Hepatocyte (in vitro differentiated cells): ENCODE measurements at regions not wholly inside any gene's neighbourhood (a gene's known extent, or its start where the extent isn't known, plus 50 kb on each side); places are given as distances from the start of the nearest gene placed in this dataset.
"Not testable (repeated sequence)": the region's sequence is repeated elsewhere in the genome, so short reads cannot be mapped to it uniquely, and the experiment has no call there.

Experiments
- DNase-seq: peaks from one replicate; pipeline ENCODE4 v3.0.0-alpha.2; 2016; ENCODE audit warnings: low spot score
- H2AFZ ChIP-seq: fragments of 200-600 bp; sonication (generic); 2 replicates; pipeline ENCODE4 v1.6.0; 2016; ENCODE audit warnings: antibody characterized with exemption, mild to moderate bottlenecking
- H3K27ac ChIP-seq: fragments of 200-600 bp; sonication (generic); 2 replicates; pipeline ENCODE4 v1.5.1; 2016; ENCODE audit warnings: mild to moderate bottlenecking
- H3K27me3 ChIP-seq: fragments of 200-600 bp; sonication (generic); 2 replicates; pipeline ENCODE4 v1.6.1; 2016
- H3K36me3 ChIP-seq: fragments of 200-600 bp; sonication (generic); replicated peaks from 2 replicates; pipeline ENCODE4 v1.5.1; 2016; ENCODE audit warnings: low read depth; ENCODE audit not compliant: insufficient read depth
- H3K4me1 ChIP-seq: fragments of 200-600 bp; sonication (generic); 2 replicates; pipeline ENCODE4 v1.5.1; 2016; ENCODE audit warnings: mild to moderate bottlenecking, moderate library complexity; ENCODE audit not compliant: insufficient read depth
- H3K4me2 ChIP-seq: fragments of 200-600 bp; sonication (generic); 2 replicates; pipeline ENCODE4 v1.6.0; 2016
- H3K4me3 ChIP-seq: fragments of 200-600 bp; sonication (generic); 2 replicates; pipeline ENCODE4 v1.5.1; 2016; ENCODE audit warnings: mild to moderate bottlenecking
- H3K79me2 ChIP-seq: fragments of 200-600 bp; sonication (generic); 2 replicates; pipeline ENCODE4 v1.6.0; 2017; ENCODE audit warnings: mild to moderate bottlenecking
- H3K9me2 ChIP-seq: fragments of 200-600 bp; sonication (generic); replicated peaks from 2 replicates; pipeline ENCODE4 v1.6.0; 2017; ENCODE audit warnings: mild to moderate bottlenecking; ENCODE audit not compliant: insufficient read depth
- H3K9me3 ChIP-seq: fragments of 200-600 bp; sonication (generic); 2 replicates; pipeline ENCODE4 v1.5.1; 2016; ENCODE audit warnings: low read depth, mild to moderate bottlenecking
- H4K20me1 ChIP-seq: fragments of 200-600 bp; sonication (generic); 2 replicates; pipeline ENCODE4 v1.6.0; 2016; ENCODE audit warnings: mild to moderate bottlenecking; ENCODE audit not compliant: insufficient read depth, poor library complexity, severe bottlenecking
- EZH2 ChIP-seq: fragments of 200-600 bp; sonication (generic); IDR thresholded peaks from 2 replicates; pipeline ENCODE4 v1.6.1; 2016; ENCODE audit warnings: antibody characterized with exemption, mild to moderate bottlenecking, borderline replicate concordance
- EZH2phosphoT487 ChIP-seq: fragments of 200-600 bp; sonication (generic); IDR thresholded peaks from one replicate; pipeline ENCODE4 v1.6.1; 2018; ENCODE audit warnings: antibody characterized with exemption, mild to moderate bottlenecking, low read depth, moderate library complexity; ENCODE audit not compliant: unreplicated experiment, severe bottlenecking
- WGBS: methylation state at CpG from one replicate; pipeline ENCODE4 v1.1.6; 2016; ENCODE audit warnings: low lambda C conversion rate; ENCODE audit errors: missing lambda C conversion rate; 5-methylcytosine and 5-hydroxymethylcytosine counted together
- TF ChIP-seq, protein P1 (sequence below): fragments of 200-600 bp; sonication (generic); IDR thresholded peaks from 2 replicates; pipeline ENCODE4 v1.5.1; 2016; ENCODE audit warnings: antibody characterized with exemption, mild to moderate bottlenecking; ENCODE audit not compliant: poor library complexity

DNA sequence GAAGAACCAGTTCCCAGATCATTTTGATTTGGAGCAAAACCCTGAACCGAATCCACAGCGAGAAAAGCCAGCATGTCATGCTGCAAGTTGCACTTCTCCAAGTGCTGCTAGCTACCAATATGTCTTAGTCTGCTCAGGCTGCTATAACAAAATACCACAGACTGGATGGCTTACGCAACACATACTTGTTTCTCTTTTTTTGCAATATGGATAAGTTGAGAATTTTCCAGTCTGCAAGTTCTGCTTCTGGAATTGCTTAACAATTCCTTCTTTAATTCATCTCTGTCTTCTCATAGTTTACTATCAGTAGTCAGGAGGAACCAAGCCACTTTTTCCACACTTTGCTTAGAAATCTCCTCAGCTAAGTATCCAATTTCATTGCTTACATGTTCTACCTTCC, 105.9 kb upstream of the RBBP8 start:
- no peaks in the 10 kb centered on the region for H3K9me2 ChIP-seq
- 96% methylated on average over 3 of the region's 3 CpGs for WGBS
- H2AFZ ChIP-seq: no peak overlapping the region
- H3K27me3 ChIP-seq: no peaks in the 10 kb centered on the region
- no peak overlapping the region for H3K4me3 ChIP-seq
- DNase-seq: no peak
- no peak overlapping the region for H3K4me2 ChIP-seq
- no peaks in the 10 kb centered on the region for H4K20me1 ChIP-seq
- no peaks in the 10 kb centered on the region for H3K9me3 ChIP-seq
- TF ChIP-seq EZH2 (no peak), EZH2phosphoT487 (no peak)
- TF ChIP-seq, protein P1, sequence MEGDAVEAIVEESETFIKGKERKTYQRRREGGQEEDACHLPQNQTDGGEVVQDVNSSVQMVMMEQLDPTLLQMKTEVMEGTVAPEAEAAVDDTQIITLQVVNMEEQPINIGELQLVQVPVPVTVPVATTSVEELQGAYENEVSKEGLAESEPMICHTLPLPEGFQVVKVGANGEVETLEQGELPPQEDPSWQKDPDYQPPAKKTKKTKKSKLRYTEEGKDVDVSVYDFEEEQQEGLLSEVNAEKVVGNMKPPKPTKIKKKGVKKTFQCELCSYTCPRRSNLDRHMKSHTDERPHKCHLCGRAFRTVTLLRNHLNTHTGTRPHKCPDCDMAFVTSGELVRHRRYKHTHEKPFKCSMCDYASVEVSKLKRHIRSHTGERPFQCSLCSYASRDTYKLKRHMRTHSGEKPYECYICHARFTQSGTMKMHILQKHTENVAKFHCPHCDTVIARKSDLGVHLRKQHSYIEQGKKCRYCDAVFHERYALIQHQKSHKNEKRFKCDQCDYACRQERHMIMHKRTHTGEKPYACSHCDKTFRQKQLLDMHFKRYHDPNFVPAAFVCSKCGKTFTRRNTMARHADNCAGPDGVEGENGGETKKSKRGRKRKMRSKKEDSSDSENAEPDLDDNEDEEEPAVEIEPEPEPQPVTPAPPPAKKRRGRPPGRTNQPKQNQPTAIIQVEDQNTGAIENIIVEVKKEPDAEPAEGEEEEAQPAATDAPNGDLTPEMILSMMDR: no peak
- H3K27ac ChIP-seq: no peak overlapping the region
- no peaks in the 10 kb centered on the region for H3K79me2 ChIP-seq
- H3K4me1 ChIP-seq: peaks cover 4% of the 10 kb centered on the region
- no peaks in the 10 kb centered on the region for H3K36me3 ChIP-seq

GRCh38 chr18:22827741-22828140, 105.4 kb upstream of the RBBP8 start:
- H3K27me3 ChIP-seq: no peaks in the 10 kb centered on the region
- no peaks in the 10 kb centered on the region for H3K9me3 ChIP-seq
- H2AFZ ChIP-seq: no peak overlapping the region
- no peak overlapping the region for H3K4me2 ChIP-seq
- H3K36me3 ChIP-seq: no peaks in the 10 kb centered on the region
- H4K20me1 ChIP-seq: no peaks in the 10 kb centered on the region
- peaks cover 4% of the 10 kb centered on the region for H3K4me1 ChIP-seq
- no peak for DNase-seq
- no peaks in the 10 kb centered on the region for H3K79me2 ChIP-seq
- H3K9me2 ChIP-seq: no peaks in the 10 kb centered on the region
- no peak overlapping the region for H3K4me3 ChIP-seq
- TF ChIP-seq EZH2 (no peak), EZH2phosphoT487 (no peak)
- TF ChIP-seq, protein P1: no peak
- 96% methylated on average over 1 of the region's 1 CpG for WGBS
- H3K27ac ChIP-seq: no peak overlapping the region

DNA sequence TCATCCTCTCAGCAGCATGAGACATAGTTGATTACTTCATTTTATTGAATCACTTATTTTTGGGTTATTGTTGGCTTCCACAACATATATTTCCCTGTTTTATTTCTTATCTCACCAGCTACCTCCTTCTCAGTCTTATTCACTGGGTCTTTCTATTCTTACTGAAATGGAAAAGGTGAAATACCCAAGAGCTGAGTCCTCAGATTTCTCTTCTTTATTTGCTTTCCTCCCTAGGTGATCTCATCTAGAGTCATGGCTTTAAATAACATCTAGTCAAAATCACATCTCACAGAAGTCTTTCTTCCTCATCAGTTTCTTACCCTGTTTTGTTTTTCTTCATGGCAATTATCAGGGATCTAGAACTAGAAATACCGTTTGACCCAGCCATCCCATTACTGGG, 105.0 kb upstream of the RBBP8 start:
- no peaks in the 10 kb centered on the region for H3K79me2 ChIP-seq
- H3K9me3 ChIP-seq: no peaks in the 10 kb centered on the region
- H3K4me3 ChIP-seq: no peak overlapping the region
- no peaks in the 10 kb centered on the region for H3K9me2 ChIP-seq
- no peak overlapping the region for H3K27ac ChIP-seq
- no peak for TF ChIP-seq EZH2
- TF ChIP-seq, protein P1: no peak
- no peak for TF ChIP-seq EZH2phosphoT487
- DNase-seq: no peak
- peaks cover 4% of the 10 kb centered on the region for H3K4me1 ChIP-seq
- no peaks in the 10 kb centered on the region for H3K36me3 ChIP-seq
- 96% methylated on average over 1 of the region's 1 CpG for WGBS
- H3K4me2 ChIP-seq: no peak overlapping the region
- no peak overlapping the region for H2AFZ ChIP-seq
- H4K20me1 ChIP-seq: no peaks in the 10 kb centered on the region
- no peaks in the 10 kb centered on the region for H3K27me3 ChIP-seq

DNA sequence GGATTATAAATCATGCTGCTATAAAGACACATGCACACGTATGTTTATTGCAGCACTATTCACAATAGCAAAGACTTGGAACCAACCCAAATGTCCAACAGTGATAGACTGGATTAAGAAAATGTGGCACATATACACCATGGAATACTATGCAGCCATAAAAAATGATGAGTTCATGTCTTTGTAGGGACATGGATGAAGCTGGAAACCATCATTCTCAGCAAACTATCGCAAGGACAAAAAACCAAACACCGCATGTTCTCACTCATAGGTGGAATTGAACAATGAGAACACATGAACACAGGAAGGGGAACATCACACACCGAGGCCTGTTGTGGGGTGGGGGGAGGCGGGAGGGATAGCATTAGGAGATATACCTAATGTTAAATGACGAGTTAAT, 104.5 kb upstream of the RBBP8 start:
- H3K9me3 ChIP-seq, H3K79me2 ChIP-seq, H4K20me1 ChIP-seq, DNase-seq, H2AFZ ChIP-seq, H3K4me2 ChIP-seq, H3K36me3 ChIP-seq, H3K27ac ChIP-seq, H3K27me3 ChIP-seq, H3K4me1 ChIP-seq, H3K9me2 ChIP-seq, H3K4me3 ChIP-seq: not testable (repeated sequence)
- 97% methylated on average over 6 of the region's 6 CpGs for WGBS
